CD8-positive, alpha-beta memory T cell (primary cell): ENCODE measurements at regions not wholly inside any gene's neighbourhood (a gene's known extent, or its start where the extent isn't known, plus 50 kb on each side); places are given as distances from the start of the nearest gene placed in this dataset.

Experiments used
- CTCF ChIA-PET: fragments of 350-600 bp; sonication (Branson Sonifier 250); formaldehyde crosslinking; loops from one replicate; lab custom pipeline; 2021; ENCODE audit warnings: antibody characterized with exemption; lab: Charles Lee
- POLR2A ChIA-PET: fragments of 350-600 bp; sonication (Branson Sonifier 250); formaldehyde crosslinking; loops from one replicate; lab custom pipeline; 2021; ENCODE audit warnings: antibody characterized with exemption; lab: Charles Lee
- DNase-seq, 5 donors: peaks; one replicate each; pipeline versions ENCODE4 v3.0.0 to v3.0.0-alpha.2; 2020 to 2022; ENCODE audit warnings: mixed read lengths in 1 of 5
- H3K27ac ChIP-seq: one replicate; pipeline ENCODE4 v1.7.0; 2013; ENCODE audit warnings: low read depth, mild to moderate bottlenecking, low read length, moderate library complexity
- H3K27me3 ChIP-seq: 2 replicates; pipeline ENCODE4 v1.7.0; 2013; ENCODE audit warnings: low read length, mild to moderate bottlenecking; ENCODE audit not compliant: insufficient read depth, poor library complexity, severe bottlenecking
- H3K36me3 ChIP-seq: 2 replicates; pipeline ENCODE4 v1.7.0; 2013; ENCODE audit warnings: mild to moderate bottlenecking, low read length, moderate library complexity; ENCODE audit not compliant: insufficient read depth
- H3K4me1 ChIP-seq: 2 replicates; pipeline ENCODE4 v1.7.0; 2013; ENCODE audit warnings: mild to moderate bottlenecking, low read length, moderate library complexity; ENCODE audit not compliant: insufficient read depth
- H3K4me3 ChIP-seq: 2 replicates; pipeline ENCODE4 v1.7.0; 2013; ENCODE audit warnings: mild to moderate bottlenecking, low read length
- H3K9me3 ChIP-seq: 2 replicates; pipeline ENCODE4 v1.7.0; 2013; ENCODE audit warnings: mild to moderate bottlenecking, low read length
- H3K27ac Mint-ChIP-seq, 8 donors: one replicate each; pipeline ENCODE4 v1.8.0; 2020 to 2021; ENCODE audit warnings: mixed read lengths in 8 of 8, mild to moderate bottlenecking in 6 of 8, inconsistent platforms in 3 of 8, moderate library complexity in 3 of 8
- H3K27me3 Mint-ChIP-seq, 2 donors: one replicate each; pipeline ENCODE4 v1.8.0; 2020 to 2021; ENCODE audit warnings: mixed read lengths in 2 of 2, mild to moderate bottlenecking in 1 of 2, moderate library complexity in 1 of 2
- H3K36me3 Mint-ChIP-seq, 3 donors: one replicate each; pipeline ENCODE4 v1.8.0; 2020 to 2021; ENCODE audit warnings: mixed read lengths in 3 of 3, inconsistent platforms in 1 of 3, mild to moderate bottlenecking in 1 of 3
- H3K4me1 Mint-ChIP-seq, 3 donors: one replicate each; pipeline ENCODE4 v1.8.0; 2020 to 2021; ENCODE audit warnings: mixed read lengths in 3 of 3, inconsistent platforms in 1 of 3, mild to moderate bottlenecking in 1 of 3
- H3K4me3 Mint-ChIP-seq, 7 donors: one replicate each; pipeline ENCODE4 v1.8.0; 2020 to 2021; ENCODE audit warnings: mixed read lengths in 7 of 7, mild to moderate bottlenecking in 6 of 7, moderate library complexity in 4 of 7, inconsistent platforms in 2 of 7
- H3K9me3 Mint-ChIP-seq, 5 donors: one replicate each; pipeline ENCODE4 v1.8.0; 2020 to 2022; ENCODE audit warnings: mixed read lengths in 5 of 5, mild to moderate bottlenecking in 3 of 5, moderate library complexity in 2 of 5, inconsistent platforms in 1 of 5

- H3K4me3 ChIP-seq: no peak overlapping the region
- DNase-seq: no peak
- no peaks in the 10 kb centered on the region for H3K9me3 ChIP-seq
- ChIA-PET CTCF (no interaction called here), POLR2A (no interaction called here)
- Mint-ChIP-seq H3K36me3 (no peaks in the 10 kb centered on the region), H3K27ac (no peak overlapping the region), H3K27me3 (peaks cover 8 to 15% of the 10 kb centered on the region in 2 donors), H3K4me1 (no peaks in the 10 kb centered on the region), H3K4me3 (no peak overlapping the region), H3K9me3 (no peaks in the 10 kb centered on the region)
- no peaks in the 10 kb centered on the region for H3K36me3 ChIP-seq
- no peaks in the 10 kb centered on the region for H3K4me1 ChIP-seq
- no peaks in the 10 kb centered on the region for H3K27me3 ChIP-seq
- H3K27ac ChIP-seq: no peak overlapping the region
These were observed 202.5 kb upstream of the GPR26 start for GRCh38 chr10:123463698-123464097.

- CTCF ChIA-PET: no interaction called here
- Histone ChIP-seq H3K4me1 (no peaks in the 10 kb centered on the region), H3K27ac (no peak overlapping the region), H3K27me3 (no peaks in the 10 kb centered on the region), H3K4me3 (no peak overlapping the region), H3K36me3 (no peaks in the 10 kb centered on the region), H3K9me3 (no peaks in the 10 kb centered on the region)
- Mint-ChIP-seq H3K27ac (no peak overlapping the region), H3K4me3 (no peak overlapping the region), H3K9me3 (no peaks in the 10 kb centered on the region), H3K27me3 (peaks cover 8 to 17% of the 10 kb centered on the region in 2 donors), H3K4me1 (no peaks in the 10 kb centered on the region), H3K36me3 (no peaks in the 10 kb centered on the region)
- no peak for DNase-seq
- POLR2A ChIA-PET: no interaction called here
These were observed 201.5 kb upstream of the GPR26 start for GRCh38 chr10:123464430-123465323.

GRCh38 chr10:123470336-123470921 lies 195.7 kb upstream of the GPR26 start:
- Mint-ChIP-seq H3K4me1 (no peaks in the 10 kb centered on the region), H3K9me3 (no peaks in the 10 kb centered on the region)
- CTCF ChIA-PET: no interaction called here

DNA sequence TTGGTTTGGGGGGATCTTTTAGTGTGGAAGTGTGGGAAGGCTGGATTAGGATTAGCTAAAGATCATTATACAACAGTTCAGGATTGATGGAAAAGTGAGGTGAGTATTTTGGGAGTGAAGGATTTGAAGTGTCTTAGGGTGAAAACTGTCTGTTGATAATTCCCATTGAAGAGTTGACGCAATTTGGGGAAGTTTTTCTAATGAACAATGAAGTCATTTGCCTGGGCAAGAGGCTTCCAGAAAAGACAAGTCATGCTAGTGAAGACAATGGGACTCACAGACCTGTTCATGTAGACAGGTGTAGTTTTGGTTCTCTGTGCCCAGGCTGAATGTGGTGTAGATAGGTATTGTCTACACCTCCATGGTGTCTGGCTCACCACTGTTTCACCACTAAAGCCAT lies 194.3 kb upstream of the GPR26 start:
- Mint-ChIP-seq H3K4me1 (no peaks in the 10 kb centered on the region), H3K36me3 (no peaks in the 10 kb centered on the region), H3K4me3 (no peak overlapping the region), H3K27me3 (peaks cover 15 to 17% of the 10 kb centered on the region in 2 donors), H3K27ac (no peak overlapping the region), H3K9me3 (no peaks in the 10 kb centered on the region)
- Histone ChIP-seq H3K27me3 (no peaks in the 10 kb centered on the region), H3K4me3 (no peak overlapping the region), H3K4me1 (no peaks in the 10 kb centered on the region), H3K27ac (no peak overlapping the region), H3K36me3 (no peaks in the 10 kb centered on the region), H3K9me3 (no peaks in the 10 kb centered on the region)
- DNase-seq: no peak
- POLR2A ChIA-PET: no interaction called here
- CTCF ChIA-PET: no interaction called here

More at GRCh38 chr10:123470336-123470921, 195.7 kb upstream of the GPR26 start:
- Mint-ChIP-seq H3K4me3 (no peak overlapping the region), H3K27ac (no peak overlapping the region), H3K27me3 (peaks cover 17% of the 10 kb centered on the region in 2 donors), H3K36me3 (no peaks in the 10 kb centered on the region)
- Histone ChIP-seq H3K4me1 (no peaks in the 10 kb centered on the region), H3K27me3 (no peaks in the 10 kb centered on the region), H3K27ac (no peak overlapping the region), H3K4me3 (no peak overlapping the region), H3K36me3 (no peaks in the 10 kb centered on the region), H3K9me3 (no peaks in the 10 kb centered on the region)
- POLR2A ChIA-PET: interaction anchor here (0.6 kb wide), 1 partner anchor 319 kb away, joined by 3 read pairs; no protein-coding TSS in a partner anchor
- DNase-seq: no peak

- Mint-ChIP-seq H3K27me3 (peaks cover 13 to 15% of the 10 kb centered on the region in 2 donors), H3K9me3 (no peaks in the 10 kb centered on the region), H3K36me3 (no peaks in the 10 kb centered on the region), H3K27ac (no peak overlapping the region), H3K4me3 (no peak overlapping the region), H3K4me1 (no peaks in the 10 kb centered on the region)
- Histone ChIP-seq H3K4me1 (no peaks in the 10 kb centered on the region), H3K36me3 (no peaks in the 10 kb centered on the region), H3K4me3 (no peak overlapping the region), H3K9me3 (no peaks in the 10 kb centered on the region), H3K27ac (no peak overlapping the region), H3K27me3 (no peaks in the 10 kb centered on the region)
- POLR2A ChIA-PET: no interaction called here
- no peak for DNase-seq
- CTCF ChIA-PET: no interaction called here
These were observed 193.5 kb upstream of the GPR26 start for GRCh38 chr10:123472606-123473005.

- Mint-ChIP-seq H3K9me3 (peaks cover 0 to 2% (median 0%) of the 10 kb centered on the region in 5 donors), H3K4me3 (no peak overlapping the region), H3K27ac (no peak overlapping the region), H3K36me3 (no peaks in the 10 kb centered on the region), H3K4me1 (no peaks in the 10 kb centered on the region), H3K27me3 (peaks cover 9 to 14% of the 10 kb centered on the region in 2 donors)
- no peak overlapping the region for H3K27ac ChIP-seq
- no peaks in the 10 kb centered on the region for H3K36me3 ChIP-seq
- no peak for DNase-seq
- ChIA-PET POLR2A (no interaction called here), CTCF (no interaction called here)
- no peak overlapping the region for H3K4me3 ChIP-seq
- H3K9me3 ChIP-seq: no peaks in the 10 kb centered on the region
- no peaks in the 10 kb centered on the region for H3K4me1 ChIP-seq
- no peaks in the 10 kb centered on the region for H3K27me3 ChIP-seq
These were observed 191.5 kb upstream of the GPR26 start for GRCh38 chr10:123474700-123475099.

DNA sequence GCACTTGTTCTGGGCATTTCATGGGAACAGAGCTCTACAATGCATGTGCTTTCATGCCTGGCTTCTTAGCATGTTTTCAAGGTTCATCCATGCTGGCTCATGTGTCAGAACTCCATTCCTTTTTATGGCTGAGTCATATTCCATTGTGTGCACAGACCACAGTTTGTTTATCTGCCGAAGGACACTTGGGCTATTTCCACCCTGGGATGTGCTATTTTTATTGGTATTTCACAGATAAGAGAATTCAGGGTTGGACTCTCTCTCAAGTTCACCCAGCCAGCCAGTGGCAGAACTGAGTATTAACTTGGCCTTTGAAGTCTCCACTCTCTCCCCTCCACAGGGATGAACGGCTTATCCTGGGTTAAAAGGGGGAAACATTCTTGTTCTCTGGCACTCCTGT lies 190.7 kb upstream of the GPR26 start:
- ChIA-PET POLR2A (no interaction called here), CTCF (no interaction called here)
- no peak for DNase-seq
- Histone ChIP-seq H3K27ac (no peak overlapping the region), H3K4me1 (no peaks in the 10 kb centered on the region), H3K36me3 (no peaks in the 10 kb centered on the region), H3K9me3 (no peaks in the 10 kb centered on the region), H3K27me3 (no peaks in the 10 kb centered on the region), H3K4me3 (no peak overlapping the region)
- Mint-ChIP-seq H3K4me1 (no peaks in the 10 kb centered on the region), H3K27me3 (peaks cover 11 to 15% of the 10 kb centered on the region in 2 donors), H3K9me3 (peaks cover 0 to 2% (median 0%) of the 10 kb centered on the region in 5 donors), H3K4me3 (no peak overlapping the region), H3K27ac (no peak overlapping the region), H3K36me3 (no peaks in the 10 kb centered on the region)

DNA sequence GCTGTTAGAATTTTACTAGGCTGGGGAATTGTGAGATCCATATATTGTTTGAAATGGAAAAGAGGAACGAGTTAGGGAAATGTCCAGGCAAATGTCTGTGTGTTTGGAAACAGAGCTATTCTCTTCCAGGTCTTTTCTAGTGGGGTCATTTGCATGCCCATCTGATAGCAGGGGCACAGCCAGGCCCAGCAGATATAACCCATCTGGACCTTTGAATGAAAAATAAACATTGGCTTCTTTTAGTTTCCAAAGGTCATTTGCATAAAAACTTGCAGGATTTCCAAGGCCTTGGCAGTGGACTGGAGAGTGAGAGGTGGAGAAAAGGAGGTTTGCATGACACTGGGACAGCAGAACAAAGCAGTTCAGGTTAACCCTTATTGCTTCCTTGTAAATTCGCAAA lies 188.0 kb upstream of the GPR26 start:
- peaks cover 0 to 2% (median 0%) of the 10 kb centered on the region in 5 donors for H3K9me3 Mint-ChIP-seq
- Histone ChIP-seq H3K27me3 (no peaks in the 10 kb centered on the region), H3K4me1 (no peaks in the 10 kb centered on the region), H3K36me3 (no peaks in the 10 kb centered on the region), H3K9me3 (no peaks in the 10 kb centered on the region), H3K4me3 (no peak overlapping the region), H3K27ac (no peak overlapping the region)
- no peaks in the 10 kb centered on the region for H3K36me3 Mint-ChIP-seq
- no peak for DNase-seq
- no peaks in the 10 kb centered on the region for H3K4me1 Mint-ChIP-seq
- no peak overlapping the region for H3K27ac Mint-ChIP-seq
- CTCF ChIA-PET: no interaction called here
- POLR2A ChIA-PET: no interaction called here
- H3K27me3 Mint-ChIP-seq: peaks cover 5 to 11% of the 10 kb centered on the region in 2 donors
- no peak overlapping the region for H3K4me3 Mint-ChIP-seq
